H1 (cell line): ENCODE measurements at regions not wholly inside any gene's neighbourhood (a gene's known extent, or its start where the extent isn't known, plus 50 kb on each side); places are given as distances from the start of the nearest gene placed in this dataset.

Experiments
- CTCF ChIA-PET: fragments of 300-600 bp; sonication (Branson Sonifier 250); formaldehyde crosslinking; loops from one replicate; lab custom pipeline; 2021; ENCODE audit not compliant: partially characterized antibody; lab: Charles Lee
- POLR2A ChIA-PET: fragments of 300-600 bp; sonication (Branson Sonifier 250); formaldehyde crosslinking; loops from one replicate; lab custom pipeline; 2021; ENCODE audit warnings: inconsistent platforms; ENCODE audit not compliant: partially characterized antibody; lab: Charles Lee
- DNase-seq, 2 experiments: peaks; one replicate each; pipeline versions ENCODE4 v3.0.0 to v3.0.0-alpha.2; 2010 to 2022; ENCODE audit warnings: low spot score in 2 of 2, low read depth in 1 of 2, mixed read lengths in 1 of 2
- FAIRE-seq: peaks from 2 replicates; lab custom pipeline; 2011; peaks lifted over from hg19 to GRCh38; lab: Jason Lieb, UNC
- H2AFZ ChIP-seq: 2 replicates; pipeline ENCODE4 v1.8.1; 2012; ENCODE audit warnings: low read length, inconsistent platforms
- H2AK5ac ChIP-seq: 2 replicates; pipeline ENCODE4 v1.6.1; 2013; ENCODE audit warnings: low read depth, low read length
- H2BK120ac ChIP-seq: replicated peaks from 2 replicates; pipeline ENCODE3; 2013; ENCODE audit warnings: low read depth, low read length, inconsistent platforms
- H2BK12ac ChIP-seq: 2 replicates; pipeline ENCODE4 v1.6.1; 2013; ENCODE audit warnings: low read depth, low read length
- H2BK15ac ChIP-seq: 2 replicates; pipeline ENCODE4 v1.6.1; 2013; ENCODE audit warnings: low read length
- H2BK20ac ChIP-seq: 2 replicates; pipeline ENCODE4 v1.6.1; 2013; ENCODE audit warnings: low read length
- H2BK5ac ChIP-seq: 2 replicates; pipeline ENCODE4 v1.6.1; 2013; ENCODE audit warnings: low read depth, low read length
- H3K14ac ChIP-seq: 2 replicates; pipeline ENCODE4 v1.6.1; 2013; ENCODE audit warnings: inconsistent platforms; ENCODE audit not compliant: insufficient read length
- H3K18ac ChIP-seq: 2 replicates; pipeline ENCODE4 v1.6.1; 2013; ENCODE audit warnings: low read length; ENCODE audit errors: extremely low read depth
- H3K23ac ChIP-seq: 2 replicates; pipeline ENCODE4 v1.6.1; 2013; ENCODE audit warnings: inconsistent platforms; ENCODE audit not compliant: insufficient read length
- H3K23me2 ChIP-seq: 2 replicates; pipeline ENCODE4 v1.6.1; 2013; ENCODE audit warnings: low read depth, low read length
- H3K27ac ChIP-seq: 2 replicates; pipeline ENCODE4 v1.6.1; 2011; ENCODE audit warnings: low read depth, low read length, inconsistent platforms
- H3K27me3 ChIP-seq, 4 experiments: replicated peaks in 1 of 4; 1 replicate in 1 of 4; 2 replicates in 3 of 4; pipeline versions ENCODE4 v1.6.1 to v1.8.1; 2011 to 2013; ENCODE audit warnings: low read length in 3 of 4, mild to moderate bottlenecking in 3 of 4, inconsistent platforms in 2 of 4, mixed read lengths in 2 of 4, moderate library complexity in 1 of 4; ENCODE audit not compliant: control insufficient read depth in 3 of 4, insufficient read depth in 3 of 4; ENCODE audit errors: extremely low read depth in 1 of 4
- H3K36me3 ChIP-seq, 4 experiments: 2 replicates each; pipeline versions ENCODE4 v1.6.1 to v1.8.1; 2011 to 2013; ENCODE audit warnings: mild to moderate bottlenecking in 4 of 4, low read length in 3 of 4, moderate library complexity in 2 of 4, control low read depth in 1 of 4, inconsistent platforms in 1 of 4; ENCODE audit not compliant: insufficient read depth in 4 of 4, control insufficient read depth in 2 of 4
- H3K4ac ChIP-seq: replicated peaks from 2 replicates; pipeline ENCODE3; 2013; ENCODE audit warnings: low read length, low read depth, mixed read lengths, inconsistent platforms; ENCODE audit not compliant: insufficient read length
- H3K4me1 ChIP-seq, 4 experiments: replicated peaks in 1 of 4; 1 replicate in 1 of 4; 2 replicates in 3 of 4; pipeline versions ENCODE4 v1.6.1 to v1.8.1; 2011 to 2013; ENCODE audit warnings: low read length in 3 of 4, inconsistent platforms in 2 of 4, mixed read lengths in 1 of 4; ENCODE audit not compliant: insufficient read depth in 4 of 4, control insufficient read depth in 3 of 4
- H3K4me2 ChIP-seq, 2 experiments: 2 replicates each; pipeline versions ENCODE4 v1.6.1 to v1.8.1; 2011 to 2013; ENCODE audit warnings: low read depth in 2 of 2, low read length in 2 of 2, control low read depth in 1 of 2, inconsistent platforms in 1 of 2, mild to moderate bottlenecking in 1 of 2; ENCODE audit not compliant: insufficient read depth in 1 of 2
- H3K4me3 ChIP-seq, 4 experiments: fragments of 200-600, 300-600 bp in 1 of 4; sonication (generic), shearing (Covaris generic), sonication (Bioruptor Twin) in 1 of 4; 2 replicates each; pipeline versions ENCODE4 v1.5.1 to v1.8.1; 2011 to 2016; ENCODE audit warnings: low read length in 4 of 4, low read depth in 3 of 4, control low read depth in 2 of 4, inconsistent platforms in 2 of 4, mild to moderate bottlenecking in 2 of 4, mixed read lengths in 1 of 4, moderate library complexity in 1 of 4; ENCODE audit not compliant: insufficient read depth in 2 of 4; ENCODE audit errors: extremely low read depth in 1 of 4
- H3K56ac ChIP-seq: replicated peaks from 2 replicates; pipeline ENCODE3; 2013; ENCODE audit warnings: low read depth, mild to moderate bottlenecking, mixed read lengths, low read length, inconsistent platforms; ENCODE audit not compliant: insufficient read length
- H3K79me1 ChIP-seq: 2 replicates; pipeline ENCODE4 v1.6.1; 2013; ENCODE audit warnings: low read depth, low read length, control low read depth
- H3K79me2 ChIP-seq, 2 experiments: 2 replicates each; pipeline versions ENCODE4 v1.6.1 to v1.8.1; 2012 to 2013; ENCODE audit warnings: low read length in 2 of 2, mild to moderate bottlenecking in 2 of 2, inconsistent platforms in 1 of 2; ENCODE audit not compliant: insufficient read depth in 2 of 2, control insufficient read depth in 1 of 2
- H3K9ac ChIP-seq, 4 experiments: replicated peaks in 1 of 4; 1 replicate in 1 of 4; 2 replicates in 3 of 4; pipeline versions ENCODE4 v1.6.1 to v1.8.1; 2011 to 2013; ENCODE audit warnings: low read depth in 3 of 4, low read length in 3 of 4, control low read depth in 2 of 4, mild to moderate bottlenecking in 2 of 4, moderate library complexity in 2 of 4, inconsistent platforms in 1 of 4; ENCODE audit errors: extremely low read depth in 1 of 4
- H3K9me3 ChIP-seq, 2 experiments: 2 replicates each; pipeline versions ENCODE4 v1.6.1 to v1.8.1; 2012 to 2013; ENCODE audit warnings: mild to moderate bottlenecking in 2 of 2, moderate library complexity in 2 of 2, control low read depth in 1 of 2, inconsistent platforms in 1 of 2, low read depth in 1 of 2, low read length in 1 of 2, mixed read lengths in 1 of 2; ENCODE audit not compliant: insufficient read depth in 2 of 2
- H4K20me1 ChIP-seq, 2 experiments: replicated peaks in 1 of 2; 2 replicates each; pipeline versions ENCODE3 to v1.8.1; 2011 to 2013; ENCODE audit warnings: inconsistent platforms in 2 of 2, low read length in 2 of 2, mild to moderate bottlenecking in 1 of 2; ENCODE audit not compliant: insufficient read depth in 2 of 2, control insufficient read depth in 1 of 2
- H4K5ac ChIP-seq: 2 replicates; pipeline ENCODE4 v1.6.1; 2013; ENCODE audit warnings: low read length, low read depth, mixed read lengths, inconsistent platforms; ENCODE audit not compliant: insufficient read length
- H4K8ac ChIP-seq: 2 replicates; pipeline ENCODE4 v1.8.0; 2013; ENCODE audit warnings: mild to moderate bottlenecking, moderate library complexity, low read length, inconsistent platforms; ENCODE audit not compliant: insufficient read depth; ENCODE audit errors: extremely low read depth
- H4K91ac ChIP-seq: replicated peaks from 2 replicates; pipeline ENCODE3; 2013; ENCODE audit warnings: low read length, mixed read lengths, inconsistent platforms; ENCODE audit not compliant: insufficient read length
- ATF3 ChIP-seq: IDR thresholded peaks from 2 replicates; pipeline ENCODE4 v1.6.1; 2011; ENCODE audit warnings: low read depth, mild to moderate bottlenecking, low read length; ENCODE audit not compliant: insufficient read depth
- CEBPB ChIP-seq: IDR thresholded peaks from 2 replicates; pipeline ENCODE4 v1.6.1; 2012; ENCODE audit warnings: low read depth, low read length
- GTF2F1 ChIP-seq: IDR thresholded peaks from 2 replicates; pipeline ENCODE4 v1.6.1; 2012; ENCODE audit warnings: low read depth, low read length, improper control_type of control experiment, borderline replicate concordance
- SP1 ChIP-seq: IDR thresholded peaks from 2 replicates; pipeline ENCODE4 v1.6.1; 2011; ENCODE audit warnings: low read depth, low read length
- TCF12 ChIP-seq: IDR thresholded peaks from 2 replicates; pipeline ENCODE4 v1.6.1; 2011; ENCODE audit warnings: low read depth, mild to moderate bottlenecking, low read length
- WGBS, 2 experiments: shearing (Covaris generic) in 1 of 2; methylation state at CpG; one replicate each; pipeline versions ENCODE4 v1.1.6 to v1.1.7; 2013 to 2015; ENCODE audit warnings: low lambda C conversion rate in 2 of 2, mixed read lengths in 2 of 2, inconsistent platforms in 1 of 2, low coverage in 1 of 2, missing lambda C conversion rate in 1 of 2; ENCODE audit not compliant: insufficient replicate concordance in 2 of 2, insufficient coverage in 1 of 2, insufficient read length in 1 of 2; ENCODE audit errors: extremely low coverage in 1 of 2, missing lambda C conversion rate in 1 of 2; 5-methylcytosine and 5-hydroxymethylcytosine counted together

DNA sequence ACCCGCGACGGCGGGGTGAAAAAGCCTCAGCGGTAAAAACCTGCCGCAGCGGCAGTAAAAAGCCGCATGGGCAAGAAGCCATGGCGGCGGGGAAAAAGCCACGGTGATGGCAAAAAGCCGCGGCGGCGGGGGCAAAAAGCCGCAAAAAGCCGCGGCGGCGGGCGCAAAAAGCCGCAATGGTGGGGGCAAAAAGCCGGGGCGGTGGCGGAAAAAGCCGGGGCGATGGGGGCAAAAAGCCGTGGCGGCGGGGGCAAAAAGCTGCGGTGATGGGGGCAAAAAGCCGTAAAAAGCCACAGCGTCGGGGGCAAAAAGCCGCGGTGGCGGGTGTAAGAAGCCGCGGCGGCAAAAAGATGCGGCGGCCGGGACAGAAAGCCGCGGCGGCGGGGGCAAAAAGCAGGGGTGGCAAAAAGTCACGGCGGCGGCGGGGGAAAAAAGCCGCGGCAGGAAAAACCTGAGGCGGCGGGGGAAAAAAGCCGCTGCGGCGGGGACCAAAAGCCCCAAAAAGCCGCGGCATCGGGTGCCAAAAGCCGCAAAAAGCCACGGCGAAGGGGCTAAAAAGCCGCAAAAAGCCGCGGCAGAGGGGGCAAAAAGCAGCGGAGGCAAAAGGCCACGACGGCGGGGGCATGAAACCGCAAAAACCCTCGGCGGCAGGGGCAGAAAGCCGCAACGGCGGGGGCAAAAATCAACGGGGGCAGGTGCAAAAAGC, 488.5 kb downstream of the ZNF33B start:
- peaks cover 9 to 53% of the 10 kb centered on the region in 2 experiments for H3K9me3 ChIP-seq
- CTCF ChIA-PET = no interaction called here
- TF ChIP-seq SP1 (no peak), CEBPB (no peak), TCF12 (no peak), GTF2F1 (no peak), ATF3 (no peak)

More for the DNA sequence above, 488.5 kb downstream of the ZNF33B start:
- Histone ChIP-seq H2AK5ac (no peak overlapping the region), H4K20me1 (no peaks in the 10 kb centered on the region), H2BK20ac (no peak overlapping the region), H3K4ac (no peak overlapping the region), H3K27ac (no peak overlapping the region), H3K4me3 (no peak overlapping the region), H4K5ac (no peak overlapping the region), H3K36me3 (no peaks in the 10 kb centered on the region; a peak in 1 of 8 replicates), H2BK12ac (no peak overlapping the region), H2AFZ (no peak overlapping the region), H3K18ac (no peak overlapping the region), H3K23ac (no peak overlapping the region), H2BK5ac (no peak overlapping the region), H3K9ac (no peak overlapping the region), H3K4me1 (no peaks in the 10 kb centered on the region), H3K14ac (no peak overlapping the region), H3K4me2 (no peak overlapping the region), H2BK120ac (no peak overlapping the region), H3K56ac (no peak overlapping the region), H4K91ac (no peak overlapping the region), H3K79me2 (no peaks in the 10 kb centered on the region), H4K8ac (no peak overlapping the region), H3K27me3 (no peaks in the 10 kb centered on the region), H2BK15ac (no peak overlapping the region), H3K79me1 (no peaks in the 10 kb centered on the region), H3K23me2 (no peaks in the 10 kb centered on the region)
- 89% methylated on average over 46 of the region's 78 CpGs; no CpG with 5 or more reads in 1 of the 2 experiments for WGBS, 2 experiments
- DNase-seq (no peak), FAIRE-seq (no peak)
- POLR2A ChIA-PET = no interaction called here
